22Rv1 (cell line): ENCODE measurements at regions not wholly inside any gene's neighbourhood (a gene's known extent, or its start where the extent isn't known, plus 50 kb on each side); places are given as distances from the start of the nearest gene placed in this dataset.

ENCODE experiments used
- ZFX ChIP-seq: fragments of 450-650 bp; IDR thresholded peaks from 2 replicates; pipeline ENCODE4 v1.6.1; 2017; ENCODE audit warnings: antibody characterized with exemption, borderline replicate concordance
- TF ChIP-seq, protein P1 (sequence below): fragments of 450-650 bp; IDR thresholded peaks from 2 replicates; pipeline ENCODE4 v1.5.1; 2017; ENCODE audit warnings: mild to moderate bottlenecking

DNA sequence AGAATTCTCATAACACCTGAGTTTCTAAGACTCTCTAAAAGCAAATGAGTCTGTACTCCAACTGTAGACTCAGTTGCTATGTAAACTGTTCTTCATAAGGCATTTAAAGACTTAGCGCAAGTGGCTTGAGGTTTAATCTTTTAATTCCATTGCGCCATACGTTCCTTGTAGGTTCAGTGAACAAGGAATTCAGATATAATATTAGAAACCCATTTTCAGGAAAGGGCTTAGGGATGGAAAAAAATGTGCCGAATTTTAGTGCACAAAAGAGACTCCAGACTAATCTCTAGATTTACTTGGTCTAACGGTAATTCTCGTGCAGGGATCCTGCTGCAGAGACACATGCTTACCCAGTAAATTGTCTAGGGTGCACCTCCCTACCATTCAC is 268.9 kb upstream of the TANK start:
- TF ChIP-seq, protein P1, sequence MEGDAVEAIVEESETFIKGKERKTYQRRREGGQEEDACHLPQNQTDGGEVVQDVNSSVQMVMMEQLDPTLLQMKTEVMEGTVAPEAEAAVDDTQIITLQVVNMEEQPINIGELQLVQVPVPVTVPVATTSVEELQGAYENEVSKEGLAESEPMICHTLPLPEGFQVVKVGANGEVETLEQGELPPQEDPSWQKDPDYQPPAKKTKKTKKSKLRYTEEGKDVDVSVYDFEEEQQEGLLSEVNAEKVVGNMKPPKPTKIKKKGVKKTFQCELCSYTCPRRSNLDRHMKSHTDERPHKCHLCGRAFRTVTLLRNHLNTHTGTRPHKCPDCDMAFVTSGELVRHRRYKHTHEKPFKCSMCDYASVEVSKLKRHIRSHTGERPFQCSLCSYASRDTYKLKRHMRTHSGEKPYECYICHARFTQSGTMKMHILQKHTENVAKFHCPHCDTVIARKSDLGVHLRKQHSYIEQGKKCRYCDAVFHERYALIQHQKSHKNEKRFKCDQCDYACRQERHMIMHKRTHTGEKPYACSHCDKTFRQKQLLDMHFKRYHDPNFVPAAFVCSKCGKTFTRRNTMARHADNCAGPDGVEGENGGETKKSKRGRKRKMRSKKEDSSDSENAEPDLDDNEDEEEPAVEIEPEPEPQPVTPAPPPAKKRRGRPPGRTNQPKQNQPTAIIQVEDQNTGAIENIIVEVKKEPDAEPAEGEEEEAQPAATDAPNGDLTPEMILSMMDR, result no peak
- no peak for TF ChIP-seq ZFX
